G401.6 (cell line): ENCODE measurements at regions not wholly inside any gene's neighbourhood (a gene's known extent, or its start where the extent isn't known, plus 50 kb on each side); places are given as distances from the start of the nearest gene placed in this dataset.

ENCODE experiments used
- FAIRE-seq: peaks from 2 replicates; lab custom pipeline; 2012; peaks lifted over from hg19 to GRCh38; lab: Jason Lieb, UNC

- FAIRE-seq, result no peak
Observed at GRCh38 chr1:56188855-56189254, 390.5 kb downstream of the PLPP3 start.

DNA sequence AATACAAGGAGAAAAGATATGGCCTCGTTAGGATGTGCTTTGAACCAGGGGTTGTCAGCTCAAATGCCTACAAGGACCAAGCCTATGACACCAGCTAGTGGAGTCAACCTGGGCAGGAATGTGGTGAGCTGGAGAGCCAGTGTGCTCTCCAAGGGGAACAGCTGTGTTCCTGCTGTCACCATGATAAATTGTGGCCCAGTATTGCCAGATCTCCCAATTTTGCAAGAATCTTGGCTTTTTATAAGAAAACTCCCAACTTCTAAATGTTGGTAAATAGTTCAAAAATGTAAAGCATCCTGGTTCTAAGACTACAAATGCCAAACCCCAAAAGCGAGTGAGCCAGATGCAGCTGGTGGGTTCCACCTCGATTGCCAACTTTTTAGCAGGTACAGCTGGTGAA is 391.1 kb downstream of the PLPP3 start:
- FAIRE-seq, result no peak

DNA sequence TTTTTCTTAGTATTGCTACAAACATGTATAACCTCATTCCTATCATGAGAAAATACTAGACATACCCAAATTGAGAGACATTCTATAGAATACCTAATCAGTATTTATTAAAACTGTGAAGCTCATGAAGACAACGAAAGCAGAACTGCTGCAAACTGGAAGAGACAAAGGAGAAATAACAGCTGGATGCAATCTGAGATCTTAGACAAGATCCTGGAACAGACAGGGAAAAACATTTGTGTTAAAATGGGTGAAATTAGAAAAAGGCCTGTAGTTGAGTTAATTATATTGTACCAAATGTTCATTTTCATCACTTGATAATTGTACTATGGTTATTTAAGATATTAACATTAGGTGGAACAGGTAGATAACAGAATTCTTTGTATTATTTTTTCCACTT is 392.0 kb downstream of the PLPP3 start:
- FAIRE-seq, result no peak

GRCh38 chr1:56185493-56185892 is 393.9 kb downstream of the PLPP3 start:
- FAIRE-seq, result no peak

DNA sequence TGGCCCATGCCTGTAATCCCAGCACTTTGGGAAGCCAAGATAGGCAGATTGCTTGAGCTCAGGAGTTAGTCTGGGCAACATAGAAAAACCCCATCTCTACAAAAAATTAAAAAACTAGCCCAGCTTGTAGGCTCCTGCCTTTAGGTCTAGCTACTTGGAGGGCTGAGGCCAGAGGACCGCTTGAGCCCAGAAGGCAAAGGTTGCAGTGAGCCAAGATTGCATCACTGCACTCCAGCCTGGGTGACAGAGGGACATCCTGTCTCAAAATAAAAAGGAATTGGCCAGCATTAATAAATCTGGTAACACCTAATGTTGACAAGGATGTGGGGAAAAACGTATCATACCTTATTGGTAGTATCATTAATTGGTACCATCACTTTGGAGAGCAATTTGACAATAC is 396.2 kb downstream of the PLPP3 start:
- no peak for FAIRE-seq

- no peak for FAIRE-seq
Observed at GRCh38 chr1:56180520-56181190, 398.7 kb downstream of the PLPP3 start.

GRCh38 chr1:56179543-56179942 is 399.8 kb downstream of the PLPP3 start:
- no peak for FAIRE-seq

DNA sequence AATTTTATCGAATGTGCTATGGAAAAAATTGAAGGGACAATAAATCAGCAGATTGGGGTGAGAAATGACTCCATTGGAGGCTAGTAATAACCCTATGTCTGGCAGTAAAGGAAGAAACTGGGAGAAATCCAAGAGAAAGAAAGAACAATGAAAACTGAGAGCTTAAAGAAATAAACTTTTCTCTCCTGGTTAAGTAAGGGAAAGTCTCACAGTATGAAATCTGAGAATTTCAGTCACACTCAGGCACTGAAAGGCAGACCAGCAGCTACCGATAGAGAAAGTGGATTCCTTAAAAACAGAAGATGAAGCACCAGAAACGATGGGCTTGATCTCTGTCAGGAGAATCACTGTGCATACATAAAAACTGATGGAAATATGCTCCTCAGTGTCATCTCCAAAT is 404.2 kb downstream of the PLPP3 start:
- no peak for FAIRE-seq

DNA sequence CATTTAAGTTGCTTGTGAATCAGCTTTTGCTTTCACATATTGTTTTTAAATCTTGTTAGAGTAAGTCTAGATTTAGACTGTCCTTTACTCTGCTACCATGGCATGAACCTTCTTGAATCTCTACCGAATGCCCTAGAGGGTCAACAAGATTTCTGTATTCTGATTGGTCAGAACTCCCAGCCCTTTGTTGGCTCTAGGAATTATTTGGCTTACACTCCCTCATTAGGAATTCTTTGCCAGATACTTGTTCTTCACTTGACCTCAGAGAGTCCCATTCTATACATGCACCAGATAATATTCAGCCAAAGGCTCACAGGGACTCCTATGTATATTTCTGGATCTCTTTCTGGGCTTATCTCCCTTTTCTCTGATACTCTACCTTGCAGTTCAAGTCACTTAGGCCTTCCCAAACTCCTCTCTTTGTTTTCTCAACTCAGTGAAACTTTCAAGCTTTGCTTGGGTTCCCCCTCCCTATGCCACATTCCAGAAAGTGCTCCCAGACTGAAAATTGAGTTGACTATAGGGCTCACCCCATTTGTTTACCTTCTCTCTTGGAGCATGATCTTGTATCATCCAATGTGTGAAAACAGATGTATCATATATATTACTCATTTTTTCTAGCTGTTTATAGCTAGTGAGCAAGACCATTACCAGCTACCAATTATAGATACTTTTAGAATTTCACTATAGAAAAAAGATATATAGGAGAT is 405.0 kb downstream of the PLPP3 start:
- no peak for FAIRE-seq

DNA sequence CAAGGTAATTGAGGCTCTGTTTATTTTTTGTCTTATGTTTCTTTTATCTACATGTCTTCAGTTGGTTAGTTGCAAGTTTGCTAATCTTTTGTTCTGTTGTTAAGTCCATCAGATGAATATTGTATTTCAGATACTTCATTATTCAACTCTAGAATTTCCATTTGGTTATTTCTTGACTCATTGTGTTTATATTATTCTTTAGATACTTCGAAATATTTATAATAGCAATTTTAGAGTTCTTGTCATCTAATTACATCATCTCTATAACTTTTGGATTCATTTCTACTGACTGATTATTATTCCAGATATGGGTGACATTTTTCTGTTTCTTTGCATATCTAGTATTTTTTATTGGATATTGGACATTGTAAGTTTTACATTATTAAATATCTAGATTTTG is 405.6 kb downstream of the PLPP3 start:
- FAIRE-seq, result no peak

- no peak for FAIRE-seq
Observed at GRCh38 chr1:56171670-56172069, 407.7 kb downstream of the PLPP3 start.

DNA sequence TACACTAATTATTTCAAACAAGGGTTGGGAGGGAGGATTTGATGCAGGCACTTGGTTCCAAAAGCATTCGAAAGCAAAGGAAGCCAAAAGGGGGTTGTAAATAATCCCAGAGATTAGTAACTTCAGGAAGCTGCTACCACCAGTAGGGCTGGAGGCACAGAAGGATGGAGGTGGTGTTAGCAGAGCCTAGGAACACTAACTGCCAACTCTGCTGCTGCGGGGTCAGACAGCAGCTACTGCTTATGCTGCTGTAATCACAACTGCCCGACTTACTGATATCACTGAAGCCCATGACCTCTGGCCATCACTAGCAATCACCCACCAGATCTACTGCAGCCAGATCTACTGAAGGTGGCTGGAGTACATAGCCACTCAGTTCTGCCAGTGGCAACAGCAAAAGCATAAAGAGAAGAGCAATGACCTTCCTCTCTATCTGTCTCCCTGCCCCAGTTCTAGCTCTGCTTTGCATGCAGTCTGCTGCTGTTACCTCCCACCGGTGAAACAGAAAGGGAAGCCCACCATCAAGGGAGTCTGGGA is 408.5 kb downstream of the PLPP3 start:
- FAIRE-seq, result no peak

DNA sequence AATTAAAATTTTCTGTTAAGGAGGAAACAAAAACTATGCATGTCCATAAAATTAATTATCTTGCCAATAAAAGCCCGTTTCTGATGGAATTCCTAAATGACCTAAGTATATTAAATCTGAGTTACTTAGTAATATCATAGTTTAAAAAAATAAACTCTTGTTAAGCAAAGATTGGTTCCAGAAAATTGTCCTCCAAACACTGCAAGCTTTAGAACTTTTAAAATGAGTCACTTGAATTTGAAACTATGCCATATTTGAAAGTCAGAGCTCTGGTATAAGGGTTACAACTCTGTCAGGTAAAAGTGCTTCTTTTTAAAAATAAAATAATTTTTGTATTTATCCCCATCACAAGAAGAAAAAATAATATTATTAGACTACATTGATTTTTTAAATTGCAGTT is 409.5 kb downstream of the PLPP3 start:
- FAIRE-seq, result no peak

DNA sequence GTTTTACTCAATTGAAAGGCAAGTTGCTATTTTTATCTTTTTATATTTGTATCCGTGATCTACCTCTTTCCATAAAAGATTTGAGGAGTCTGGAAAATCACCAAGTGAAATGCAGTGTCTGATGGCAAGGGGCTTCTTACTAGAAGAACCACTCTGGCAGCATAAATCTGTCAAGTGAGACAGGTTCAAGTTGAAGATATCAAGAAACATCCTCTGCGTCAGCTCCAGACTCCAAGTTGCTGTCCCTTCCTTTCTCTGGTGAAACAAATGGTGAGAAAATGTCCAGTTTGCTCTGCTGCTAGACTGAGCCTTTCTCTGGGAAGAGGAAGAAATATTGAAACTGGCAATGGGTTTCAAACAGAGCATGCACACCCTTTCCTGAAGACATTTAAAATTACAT is 411.2 kb downstream of the PLPP3 start:
- FAIRE-seq, result no peak

DNA sequence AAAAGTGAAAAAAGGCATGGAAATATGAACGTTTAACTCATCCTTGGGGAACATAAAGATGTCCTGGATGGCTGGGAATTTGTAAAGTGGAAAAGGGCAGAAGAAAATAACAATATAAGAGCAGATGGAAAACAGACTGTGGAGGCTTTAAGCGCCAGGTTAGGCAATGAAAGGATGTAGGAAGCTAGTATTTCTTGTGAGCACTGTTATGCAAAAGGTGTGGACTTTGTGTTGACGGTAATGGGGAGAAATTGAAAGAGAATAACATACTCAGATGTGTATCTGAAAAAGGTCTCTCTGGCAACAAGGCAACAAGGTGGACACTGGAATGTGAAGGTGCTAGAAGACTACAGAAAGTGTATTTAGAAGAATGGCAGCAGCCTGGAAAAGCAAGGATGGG is 411.8 kb downstream of the PLPP3 start:
- FAIRE-seq, result no peak

- no peak for FAIRE-seq
Observed at GRCh38 chr1:56160773-56161315, 418.5 kb downstream of the PLPP3 start.

DNA sequence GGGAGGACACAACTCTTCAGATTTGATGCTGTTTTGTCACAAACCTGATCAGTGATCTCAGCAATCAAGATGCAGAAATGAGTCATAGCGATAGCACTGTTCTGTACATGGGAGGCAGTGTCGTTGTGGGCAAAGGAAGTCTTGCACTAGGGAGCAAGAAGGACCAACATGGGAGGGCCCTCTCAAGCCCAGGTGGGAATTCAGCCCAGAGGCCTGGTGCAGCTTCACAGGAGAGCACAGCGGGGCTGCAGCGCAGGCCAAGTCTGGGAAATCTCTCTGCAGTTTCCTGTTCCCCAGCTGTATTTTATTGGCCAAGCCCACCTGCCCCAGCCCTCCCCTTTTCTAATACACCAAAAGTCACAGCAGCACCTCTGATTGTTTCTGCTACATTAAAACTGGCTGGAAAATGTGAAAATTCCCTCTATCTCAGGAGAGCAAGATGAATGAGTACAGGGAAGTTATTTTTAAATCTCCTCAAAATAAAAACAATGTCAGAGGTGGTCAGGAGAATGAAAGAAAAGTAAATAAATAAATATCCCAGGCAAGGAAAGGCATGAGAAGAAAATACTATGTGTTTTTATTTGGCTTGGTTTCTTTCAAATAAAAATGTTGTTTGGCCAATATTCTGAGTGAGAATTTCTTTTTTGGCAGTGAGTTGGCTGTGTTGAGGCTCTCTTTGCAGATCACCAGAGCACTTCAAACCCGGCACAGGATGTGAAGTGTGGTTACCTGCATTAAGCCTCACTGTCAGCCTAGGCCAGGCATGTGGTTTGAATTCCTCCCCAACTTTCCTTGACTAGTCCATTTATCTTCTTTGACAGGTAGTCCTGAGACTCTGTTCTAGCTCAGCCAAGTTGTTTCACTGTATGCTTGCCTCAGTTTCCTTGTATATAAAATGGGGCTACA is 422.1 kb downstream of the PLPP3 start:
- no peak for FAIRE-seq

GRCh38 chr1:56153276-56153675 is 426.1 kb downstream of the PLPP3 start:
- no peak for FAIRE-seq

GRCh38 chr1:56152635-56153034 is 426.7 kb downstream of the PLPP3 start:
- no peak for FAIRE-seq

DNA sequence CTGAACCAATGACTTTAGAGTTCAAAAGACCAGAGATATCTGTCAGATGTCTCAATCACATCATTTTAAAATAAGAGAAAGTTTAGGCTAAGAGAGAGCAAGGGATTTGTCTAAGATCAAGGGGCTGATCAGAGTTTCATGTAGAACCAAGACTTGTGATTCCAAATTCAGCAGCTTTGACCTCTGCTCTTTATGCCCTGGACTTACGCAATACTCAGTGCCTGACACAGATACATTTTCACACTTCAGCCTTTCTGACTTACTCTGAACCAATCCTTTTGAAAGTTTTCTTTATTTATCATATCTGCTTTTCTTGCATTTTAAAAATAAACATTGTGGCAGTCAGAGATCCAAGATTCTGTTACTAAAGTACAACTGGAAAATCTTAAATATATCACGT is 428.0 kb downstream of the PLPP3 start:
- no peak for FAIRE-seq

DNA sequence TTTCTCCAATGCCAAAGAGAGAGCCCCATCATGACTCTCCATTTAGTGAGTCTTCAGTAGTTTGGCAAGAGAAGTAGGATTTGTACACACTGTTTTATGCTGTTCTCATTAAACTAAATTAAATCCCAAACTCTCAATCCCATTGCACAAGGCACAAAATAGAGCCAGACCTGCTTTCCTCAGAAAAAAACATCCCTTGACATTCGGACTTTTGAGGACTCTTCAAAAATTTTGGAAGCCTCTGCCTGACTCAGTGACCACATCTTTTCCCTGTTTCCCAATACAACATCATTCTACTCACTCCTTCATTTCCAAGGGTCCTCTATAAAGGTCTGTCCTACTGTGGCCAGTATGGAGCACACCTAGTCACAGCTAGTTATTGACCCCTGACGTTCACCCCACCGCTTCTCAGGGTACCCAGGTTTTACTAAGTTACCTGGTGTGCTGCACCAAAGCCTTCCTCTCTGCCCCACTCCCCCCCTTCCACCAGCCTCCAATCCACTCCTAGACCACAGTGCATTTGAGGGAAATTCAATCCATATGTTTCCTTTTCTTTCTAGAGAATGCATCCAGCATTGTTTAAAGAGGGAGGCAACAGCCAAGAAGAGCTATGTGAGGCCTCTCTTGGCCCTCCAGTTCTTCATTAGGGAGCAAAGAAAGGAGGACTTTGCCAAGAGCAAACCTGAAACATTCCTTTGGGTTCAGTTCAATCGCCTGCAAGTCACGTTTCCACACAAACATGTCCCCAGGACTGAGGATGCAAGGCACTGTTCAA is 428.7 kb downstream of the PLPP3 start:
- FAIRE-seq, result no peak

GRCh38 chr1:56149761-56150160 is 429.6 kb downstream of the PLPP3 start:
- FAIRE-seq, result no peak
